WTC11 (cell line): ENCODE measurements at regions not wholly inside any gene's neighbourhood (a gene's known extent, or its start where the extent isn't known, plus 50 kb on each side); places are given as distances from the start of the nearest gene placed in this dataset.

Experiments used
- ATF1 ChIP-seq: sonication (generic); formaldehyde crosslinking; IDR thresholded peaks from 2 replicates; pipeline ENCODE4 v1.8.1; 2023; ENCODE audit warnings: mild to moderate bottlenecking, moderate library complexity, missing genetic modification reagents
- ATF3 ChIP-seq: sonication (generic); formaldehyde crosslinking; conservative IDR thresholded peaks from 2 replicates; pipeline ENCODE4 v1.8.1; 2022; ENCODE audit warnings: mild to moderate bottlenecking, missing genetic modification reagents
- ATF6 ChIP-seq: sonication (generic); formaldehyde crosslinking; IDR thresholded peaks from 2 replicates; pipeline ENCODE4 v1.8.1; 2023; ENCODE audit warnings: mild to moderate bottlenecking, missing genetic modification reagents
- CREB1 ChIP-seq: sonication (generic); formaldehyde crosslinking; IDR thresholded peaks from 2 replicates; pipeline ENCODE4 v1.8.0; 2023; ENCODE audit warnings: mild to moderate bottlenecking, missing genetic modification reagents
- CTCF ChIP-seq: fragments of 200-600 bp; IDR thresholded peaks from 2 replicates; pipeline ENCODE4 v1.8.0; 2022; ENCODE audit warnings: antibody characterized with exemption
- JUN ChIP-seq: sonication (generic); formaldehyde crosslinking; IDR thresholded peaks from 2 replicates; pipeline ENCODE4 v1.8.0; 2023; ENCODE audit warnings: mild to moderate bottlenecking, missing genetic modification reagents
- MAX ChIP-seq: sonication (generic); formaldehyde crosslinking; IDR thresholded peaks from 2 replicates; pipeline ENCODE4 v1.8.0; 2022; ENCODE audit warnings: mild to moderate bottlenecking, missing genetic modification reagents
- NFATC4 ChIP-seq: fragments of 250-450 bp; sonication (Bioruptor Pico); IDR thresholded peaks from 2 replicates; pipeline ENCODE4 v1.9.0; 2021; ENCODE audit warnings: mild to moderate bottlenecking
- NFYB ChIP-seq: sonication (generic); formaldehyde crosslinking; conservative IDR thresholded peaks from 2 replicates; pipeline ENCODE4 v1.8.0; 2022; ENCODE audit warnings: low read depth, missing genetic modification reagents
- STAT6 ChIP-seq: sonication (generic); formaldehyde crosslinking; conservative IDR thresholded peaks from 2 replicates; pipeline ENCODE4 v1.8.1; 2023; ENCODE audit warnings: mild to moderate bottlenecking, low read depth, missing genetic modification reagents, moderate library complexity
- ZNF121 ChIP-seq: sonication (generic); formaldehyde crosslinking; IDR thresholded peaks from 2 replicates; pipeline ENCODE4 v1.8.0; 2023; ENCODE audit warnings: missing genetic modification reagents
- ZNF232 ChIP-seq: sonication (generic); formaldehyde crosslinking; IDR thresholded peaks from 2 replicates; pipeline ENCODE4 v1.8.0; 2022; ENCODE audit warnings: mild to moderate bottlenecking, missing genetic modification reagents

GRCh38 chr4:148730766-148731165, 288.6 kb upstream of the NR3C2 start:
- no peak for TF ChIP-seq CTCF
- TF ChIP-seq ZNF121 = no peak
- TF ChIP-seq ATF6 = no peak
- no peak for TF ChIP-seq NFATC4 (CRISPR knock-in tag)
- no peak for TF ChIP-seq CREB1 (CRISPR knock-in tag)
- TF ChIP-seq MAX (CRISPR knock-in tag) = no peak
- no peak for TF ChIP-seq STAT6 (CRISPR knock-in tag)
- no peak for TF ChIP-seq ATF3 (CRISPR knock-in tag)
- TF ChIP-seq JUN = no peak
- no peak for TF ChIP-seq ATF1 (CRISPR knock-in tag)
- TF ChIP-seq ZNF232 (CRISPR knock-in tag) = no peak
- no peak for TF ChIP-seq NFYB
